Progenitor cell of endocrine pancreas (in vitro differentiated cells): ENCODE measurements at regions not wholly inside any gene's neighbourhood (a gene's known extent, or its start where the extent isn't known, plus 50 kb on each side); places are given as distances from the start of the nearest gene placed in this dataset.

Experiments
- DNase-seq: peaks from one replicate; pipeline ENCODE4 v3.0.0; 2021; ENCODE audit warnings: low spot score; ENCODE audit not compliant: unreplicated experiment
- H3K27ac Mint-ChIP-seq: 2 replicates; pipeline ENCODE4 v1.8.0; 2021; ENCODE audit warnings: mild to moderate bottlenecking, moderate library complexity, mixed read lengths
- H3K27me3 Mint-ChIP-seq: 2 replicates; pipeline ENCODE4 v1.8.0; 2021; ENCODE audit warnings: mixed read lengths
- H3K36me3 Mint-ChIP-seq: 2 replicates; pipeline ENCODE4 v1.8.0; 2022; ENCODE audit warnings: mixed read lengths; ENCODE audit not compliant: insufficient read depth
- H3K4me1 Mint-ChIP-seq: 2 replicates; pipeline ENCODE4 v1.8.0; 2021; ENCODE audit warnings: low read depth, mixed read lengths
- H3K4me3 Mint-ChIP-seq: 2 replicates; pipeline ENCODE4 v1.8.0; 2021; ENCODE audit warnings: low read depth, mild to moderate bottlenecking, moderate library complexity, mixed read lengths
- H3K9me3 Mint-ChIP-seq: 2 replicates; pipeline ENCODE4 v1.8.0; 2021; ENCODE audit warnings: low read depth, mixed read lengths
- CTCF ChIP-seq: fragments of 200-600 bp; sonication (generic); IDR thresholded peaks from one replicate; pipeline ENCODE4 v1.5.0; 2021; ENCODE audit warnings: antibody characterized with exemption, mild to moderate bottlenecking; ENCODE audit not compliant: unreplicated experiment

GRCh38 chr6:164243012-164243610, 828.6 kb downstream of the QKI start:
- peaks cover 6% of the 10 kb centered on the region for H3K27me3 Mint-ChIP-seq
- no peaks in the 10 kb centered on the region for H3K9me3 Mint-ChIP-seq
- DNase-seq: no peak
- H3K36me3 Mint-ChIP-seq: no peaks in the 10 kb centered on the region
- TF ChIP-seq CTCF: no peak
- H3K27ac Mint-ChIP-seq: no peak overlapping the region
- no peak overlapping the region for H3K4me3 Mint-ChIP-seq
- peaks cover 2% of the 10 kb centered on the region for H3K4me1 Mint-ChIP-seq

GRCh38 chr6:164230804-164231203, 816.3 kb downstream of the QKI start:
- Mint-ChIP-seq H3K9me3 (peaks cover 5% of the 10 kb centered on the region), H3K27ac (no peak overlapping the region), H3K4me3 (no peak overlapping the region), H3K4me1 (no peaks in the 10 kb centered on the region), H3K27me3 (no peaks in the 10 kb centered on the region), H3K36me3 (no peaks in the 10 kb centered on the region)
- DNase-seq: no peak
- no peak for TF ChIP-seq CTCF

GRCh38 chr6:164230259-164230658, 815.7 kb downstream of the QKI start:
- no peak for DNase-seq
- H3K4me3 Mint-ChIP-seq: no peak overlapping the region
- no peaks in the 10 kb centered on the region for H3K36me3 Mint-ChIP-seq
- H3K9me3 Mint-ChIP-seq: peaks cover 5% of the 10 kb centered on the region
- H3K4me1 Mint-ChIP-seq: no peaks in the 10 kb centered on the region
- no peak for TF ChIP-seq CTCF
- H3K27me3 Mint-ChIP-seq: no peaks in the 10 kb centered on the region
- no peak overlapping the region for H3K27ac Mint-ChIP-seq

- no peak overlapping the region for H3K27ac Mint-ChIP-seq
- H3K9me3 Mint-ChIP-seq: peaks cover 5% of the 10 kb centered on the region
- no peak for DNase-seq
- no peak overlapping the region for H3K4me3 Mint-ChIP-seq
- TF ChIP-seq CTCF: no peak
- no peaks in the 10 kb centered on the region for H3K27me3 Mint-ChIP-seq
- H3K4me1 Mint-ChIP-seq: peaks cover under 1% of the 10 kb centered on the region
- no peaks in the 10 kb centered on the region for H3K36me3 Mint-ChIP-seq
Measured at GRCh38 chr6:164229716-164230115, 815.2 kb downstream of the QKI start.

- Mint-ChIP-seq H3K27ac (no peak overlapping the region), H3K36me3 (no peaks in the 10 kb centered on the region), H3K27me3 (no peaks in the 10 kb centered on the region), H3K9me3 (no peaks in the 10 kb centered on the region), H3K4me1 (peaks cover 2% of the 10 kb centered on the region), H3K4me3 (no peak overlapping the region)
- no peak for TF ChIP-seq CTCF
- DNase-seq: no peak
Measured at GRCh38 chr6:164227952-164228522, 813.5 kb downstream of the QKI start.
